PC-9 (cell line): ENCODE measurements at regions not wholly inside any gene's neighbourhood (a gene's known extent, or its start where the extent isn't known, plus 50 kb on each side); places are given as distances from the start of the nearest gene placed in this dataset.

Source experiments
- BruUV-seq: library from RNA; stranded (reverse); fragments of 400-500 nt; replicated peaks from 2 replicates; lab custom pipeline; 2021; lab: Mats Ljungman, UMichigan
- CTCF ChIA-PET: fragments of 300-600 bp; sonication (Branson Sonifier 250); formaldehyde crosslinking; loops from one replicate; lab custom pipeline; 2022; ENCODE audit warnings: antibody characterized with exemption; lab: Charles Lee
- POLR2A ChIA-PET: fragments of 300-600 bp; sonication (Branson Sonifier 250); formaldehyde crosslinking; loops from one replicate; lab custom pipeline; 2022; ENCODE audit warnings: antibody characterized with exemption; ENCODE audit not compliant: unreplicated experiment; lab: Charles Lee
- DNase-seq, 2 experiments: peaks; one replicate each; pipeline versions ENCODE4 v3.0.0 to v3.0.0-alpha.2; 2015 to 2022; ENCODE audit warnings: mixed read lengths in 1 of 2
- H2AFZ ChIP-seq: fragments of 200-600 bp; sonication (generic); 2 replicates; pipeline ENCODE4 v1.8.1; 2017; ENCODE audit warnings: antibody characterized with exemption
- H3F3A ChIP-seq: fragments of 200-600 bp; sonication (generic); 2 replicates; pipeline ENCODE4 v1.8.1; 2017; ENCODE audit warnings: antibody characterized with exemption, mild to moderate bottlenecking, low read depth; ENCODE audit not compliant: insufficient read depth
- H3K27ac ChIP-seq: fragments of 200-600 bp; sonication (generic); 2 replicates; pipeline ENCODE4 v1.6.1; 2016; ENCODE audit warnings: mixed run types
- H3K27me3 ChIP-seq: fragments of 200-600 bp; sonication (generic); 2 replicates; pipeline ENCODE4 v1.6.1; 2016; ENCODE audit warnings: low read depth, mixed run types; ENCODE audit not compliant: insufficient read depth
- H3K36me3 ChIP-seq: fragments of 200-600 bp; sonication (generic); 2 replicates; pipeline ENCODE4 v1.6.1; 2016; ENCODE audit warnings: low read depth, mixed run types
- H3K4me1 ChIP-seq: fragments of 200-600 bp; sonication (generic); replicated peaks from 2 replicates; pipeline ENCODE4 v1.6.1; 2016; ENCODE audit warnings: mixed run types; ENCODE audit not compliant: insufficient read depth
- H3K4me2 ChIP-seq: fragments of 200-600 bp; sonication (generic); 2 replicates; pipeline ENCODE4 v1.6.1; 2017; ENCODE audit warnings: mixed run types
- H3K4me3 ChIP-seq: fragments of 200-600 bp; sonication (generic); 2 replicates; pipeline ENCODE4 v1.6.1; 2016; ENCODE audit warnings: mixed run types
- H3K79me2 ChIP-seq: fragments of 200-600 bp; sonication (generic); 2 replicates; pipeline ENCODE4 v1.6.1; 2017; ENCODE audit warnings: low read depth, mixed run types
- H3K9me2 ChIP-seq: fragments of 200-600 bp; sonication (generic); 2 replicates; pipeline ENCODE4 v1.8.1; 2017; ENCODE audit warnings: mild to moderate bottlenecking; ENCODE audit not compliant: insufficient read depth
- H3K9me3 ChIP-seq: fragments of 200-600 bp; sonication (generic); 2 replicates; pipeline ENCODE4 v1.8.1; 2016; ENCODE audit warnings: low read depth; ENCODE audit not compliant: insufficient read depth
- H4K20me1 ChIP-seq: fragments of 200-600 bp; sonication (generic); 2 replicates; pipeline ENCODE4 v1.8.1; 2017; ENCODE audit not compliant: insufficient read depth
- EZH2 ChIP-seq: fragments of 200-600 bp; sonication (generic); IDR thresholded peaks from 2 replicates; pipeline ENCODE4 v1.8.0; 2017; ENCODE audit warnings: antibody characterized with exemption, low read depth
- intact Hi-C: fragments of 100-400 bp; cut with micrococcal nuclease; formaldehyde crosslinking; loops from one replicate; pipeline ENCODE4 v1.10.0; 2022; ENCODE audit not compliant: unreplicated experiment
- TF ChIP-seq, protein P1 (sequence below): fragments of 200-600 bp; sonication (generic); conservative IDR thresholded peaks from 2 replicates; pipeline ENCODE4 v1.6.1; 2017; ENCODE audit warnings: mixed run types, antibody characterized with exemption, mild to moderate bottlenecking, moderate library complexity

DNA sequence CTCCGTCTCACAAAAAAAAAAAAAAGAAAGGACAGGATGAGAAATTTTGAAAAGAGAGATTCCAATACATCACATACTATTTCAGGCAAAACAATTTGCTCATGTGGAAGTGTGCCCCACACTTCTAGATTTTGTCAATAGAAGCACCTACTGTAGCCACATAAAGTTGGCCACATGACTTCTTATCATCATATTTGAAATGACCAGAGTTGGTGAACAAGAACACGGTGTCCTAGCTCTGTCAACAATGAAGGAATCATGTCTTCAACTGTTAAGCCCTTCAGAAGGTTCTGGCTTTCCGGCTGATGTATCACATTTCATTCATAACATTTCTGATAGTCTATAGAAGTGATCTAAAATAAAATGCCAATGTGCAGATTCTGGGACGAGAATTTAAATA, 534.5 kb downstream of the TMEM114 start:
- H3F3A ChIP-seq = no peaks in the 10 kb centered on the region
- CTCF ChIA-PET = no interaction called here
- no peak overlapping the region for H3K27ac ChIP-seq
- no TSS peak for BruUV-seq
- H3K36me3 ChIP-seq = no peaks in the 10 kb centered on the region
- POLR2A ChIA-PET = no interaction called here
- intact Hi-C loops = no loop called here
- H3K4me2 ChIP-seq = no peak overlapping the region
- DNase-seq = no peak
- no peak overlapping the region for H2AFZ ChIP-seq
- no peaks in the 10 kb centered on the region for H3K79me2 ChIP-seq
- H4K20me1 ChIP-seq = no peaks in the 10 kb centered on the region
- H3K9me3 ChIP-seq = no peaks in the 10 kb centered on the region
- TF ChIP-seq EZH2 = no peak
- TF ChIP-seq, protein P1, sequence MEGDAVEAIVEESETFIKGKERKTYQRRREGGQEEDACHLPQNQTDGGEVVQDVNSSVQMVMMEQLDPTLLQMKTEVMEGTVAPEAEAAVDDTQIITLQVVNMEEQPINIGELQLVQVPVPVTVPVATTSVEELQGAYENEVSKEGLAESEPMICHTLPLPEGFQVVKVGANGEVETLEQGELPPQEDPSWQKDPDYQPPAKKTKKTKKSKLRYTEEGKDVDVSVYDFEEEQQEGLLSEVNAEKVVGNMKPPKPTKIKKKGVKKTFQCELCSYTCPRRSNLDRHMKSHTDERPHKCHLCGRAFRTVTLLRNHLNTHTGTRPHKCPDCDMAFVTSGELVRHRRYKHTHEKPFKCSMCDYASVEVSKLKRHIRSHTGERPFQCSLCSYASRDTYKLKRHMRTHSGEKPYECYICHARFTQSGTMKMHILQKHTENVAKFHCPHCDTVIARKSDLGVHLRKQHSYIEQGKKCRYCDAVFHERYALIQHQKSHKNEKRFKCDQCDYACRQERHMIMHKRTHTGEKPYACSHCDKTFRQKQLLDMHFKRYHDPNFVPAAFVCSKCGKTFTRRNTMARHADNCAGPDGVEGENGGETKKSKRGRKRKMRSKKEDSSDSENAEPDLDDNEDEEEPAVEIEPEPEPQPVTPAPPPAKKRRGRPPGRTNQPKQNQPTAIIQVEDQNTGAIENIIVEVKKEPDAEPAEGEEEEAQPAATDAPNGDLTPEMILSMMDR = no peak
- no peak overlapping the region for H3K4me3 ChIP-seq
- no peaks in the 10 kb centered on the region for H3K9me2 ChIP-seq
- no peaks in the 10 kb centered on the region for H3K27me3 ChIP-seq
- H3K4me1 ChIP-seq = no peaks in the 10 kb centered on the region

DNA sequence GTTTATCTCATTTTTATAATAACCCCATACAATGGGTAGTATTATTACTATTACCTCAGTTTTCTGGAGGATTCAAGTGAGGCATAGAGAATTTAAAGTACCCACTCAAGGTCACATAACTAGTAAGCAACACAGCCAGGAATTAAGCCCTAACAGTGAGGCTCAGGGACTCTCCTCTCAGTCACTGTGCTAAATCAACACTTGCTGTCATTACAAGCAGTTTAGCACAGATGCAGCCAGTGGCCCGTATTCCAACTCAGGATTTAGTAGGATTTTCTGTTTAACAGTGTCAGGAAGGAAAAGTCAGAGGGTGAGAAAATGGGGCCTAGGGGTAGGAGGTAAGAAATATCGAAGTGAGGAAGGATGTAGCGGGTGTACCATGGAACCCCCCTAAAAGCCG, 536.9 kb downstream of the TMEM114 start:
- H3K4me2 ChIP-seq = no peak overlapping the region
- H3K9me2 ChIP-seq = no peaks in the 10 kb centered on the region
- no peak overlapping the region for H3K4me3 ChIP-seq
- no peaks in the 10 kb centered on the region for H3K36me3 ChIP-seq
- H3K27ac ChIP-seq = no peak overlapping the region
- intact Hi-C loops = no loop called here
- BruUV-seq = no TSS peak
- no peak for DNase-seq
- no peak overlapping the region for H2AFZ ChIP-seq
- no peaks in the 10 kb centered on the region for H3F3A ChIP-seq
- POLR2A ChIA-PET = no interaction called here
- H3K4me1 ChIP-seq = no peaks in the 10 kb centered on the region
- H3K9me3 ChIP-seq = no peaks in the 10 kb centered on the region
- no peak for TF ChIP-seq EZH2
- TF ChIP-seq, protein P1 = no peak
- H3K79me2 ChIP-seq = no peaks in the 10 kb centered on the region
- no peaks in the 10 kb centered on the region; the same call in 1 of the 2 replicates for H4K20me1 ChIP-seq
- H3K27me3 ChIP-seq = no peaks in the 10 kb centered on the region
- CTCF ChIA-PET = no interaction called here

DNA sequence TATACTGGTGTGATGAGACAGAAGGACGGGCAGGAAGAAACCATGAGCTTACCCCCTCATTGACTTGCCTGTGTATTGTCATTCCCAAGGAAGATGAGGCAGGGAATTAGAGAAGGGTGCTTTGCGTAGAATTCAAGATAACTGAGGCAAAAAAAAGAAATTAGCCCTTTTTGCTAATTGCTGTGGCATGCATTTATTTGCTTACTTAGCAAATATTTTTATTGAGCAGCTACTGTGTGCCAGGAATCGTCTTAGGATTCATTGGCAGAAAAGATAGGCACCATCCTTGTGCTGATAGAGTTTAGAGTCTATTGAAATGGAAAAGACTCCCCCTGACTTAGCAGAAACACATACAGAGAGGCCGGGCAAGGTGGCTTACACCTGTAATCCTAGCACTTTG, 541.9 kb downstream of the TMEM114 start:
- no peak for TF ChIP-seq EZH2
- TF ChIP-seq, protein P1 = no peak
- no TSS peak for BruUV-seq
- Histone ChIP-seq H2AFZ (no peak overlapping the region), H3K9me3 (no peaks in the 10 kb centered on the region), H3K27ac (no peak overlapping the region), H3K4me1 (no peaks in the 10 kb centered on the region), H3K36me3 (no peaks in the 10 kb centered on the region), H3K9me2 (no peaks in the 10 kb centered on the region), H3K4me2 (no peak overlapping the region), H3K4me3 (no peak overlapping the region), H4K20me1 (no peaks in the 10 kb centered on the region; the same call in 1 of the 2 replicates), H3K27me3 (0 out of 2 replicates have a peak, but pooled peaks cover 4% of the 10 kb centered on the region), H3F3A (no peaks in the 10 kb centered on the region), H3K79me2 (no peaks in the 10 kb centered on the region)
- ChIA-PET POLR2A (no interaction called here), CTCF (no interaction called here)
- no peak for DNase-seq
- intact Hi-C loops = no loop called here
